ENCODE measurements at regions not wholly inside any gene's neighbourhood (a gene's known extent, or its start where the extent isn't known, plus 50 kb on each side); places are given as distances from the start of the nearest gene placed in this dataset.

GRCh38 chr14:87312894-87313205 is 680.1 kb downstream of the GALC start:
- ChIA-PET CTCF (no interaction called here), POLR2A (no interaction called here)
- ATAC-seq (ENCODE audit: low read depth) (no peak), DNase-seq (no peak)
- no peaks in the 10 kb centered on the region for H3K4me1 Mint-ChIP-seq
- H3K36me3 Mint-ChIP-seq (ENCODE audit: low read depth): no peaks in the 10 kb centered on the region
- intact Hi-C loops (cut with micrococcal nuclease): no loop called here
- no peak overlapping the region for H3K27ac Mint-ChIP-seq
- H3K4me3 Mint-ChIP-seq: no peak overlapping the region
- H3K9me3 Mint-ChIP-seq: peaks cover 5% of the 10 kb centered on the region
- no peaks in the 10 kb centered on the region for H3K27me3 Mint-ChIP-seq
- TF ChIP-seq CTCF (IDR thresholded peaks at IDR 0.05): no peak

- no peak for TF ChIP-seq CTCF (IDR thresholded peaks at IDR 0.05)
- H3K9me3 Mint-ChIP-seq: peaks cover 5% of the 10 kb centered on the region
- H3K27ac Mint-ChIP-seq: no peak overlapping the region
- ChIA-PET POLR2A (no interaction called here), CTCF (no interaction called here)
- intact Hi-C loops (cut with micrococcal nuclease): no loop called here
- no peaks in the 10 kb centered on the region for H3K4me1 Mint-ChIP-seq
- no peaks in the 10 kb centered on the region for H3K36me3 Mint-ChIP-seq (ENCODE audit: low read depth)
- DNase-seq (no peak), ATAC-seq (ENCODE audit: low read depth) (no peak)
- no peaks in the 10 kb centered on the region for H3K27me3 Mint-ChIP-seq
- no peak overlapping the region for H3K4me3 Mint-ChIP-seq
Measured at GRCh38 chr14:87312169-87312893, 680.7 kb downstream of the GALC start.

GRCh38 chr14:87309557-87309956 is 683.4 kb downstream of the GALC start:
- H3K27ac Mint-ChIP-seq: no peak overlapping the region
- ChIA-PET CTCF (no interaction called here), POLR2A (no interaction called here)
- intact Hi-C loops (cut with micrococcal nuclease): no loop called here
- DNase-seq: no peak
- no peak for ATAC-seq (ENCODE audit: low read depth)
- H3K36me3 Mint-ChIP-seq (ENCODE audit: low read depth): no peaks in the 10 kb centered on the region
- no peaks in the 10 kb centered on the region for H3K4me1 Mint-ChIP-seq
- TF ChIP-seq CTCF (IDR thresholded peaks at IDR 0.05): no peak
- H3K27me3 Mint-ChIP-seq: no peaks in the 10 kb centered on the region
- peaks cover 10% of the 10 kb centered on the region for H3K9me3 Mint-ChIP-seq
- no peak overlapping the region for H3K4me3 Mint-ChIP-seq

GRCh38 chr14:87306409-87307168 is 686.4 kb downstream of the GALC start:
- Mint-ChIP-seq H3K4me1 (no peaks in the 10 kb centered on the region), H3K9me3 (peaks cover 10% of the 10 kb centered on the region), H3K4me3 (no peak overlapping the region), H3K36me3 (ENCODE audit: low read depth) (no peaks in the 10 kb centered on the region), H3K27ac (no peak overlapping the region), H3K27me3 (no peaks in the 10 kb centered on the region)
- ChIA-PET CTCF (no interaction called here), POLR2A (no interaction called here)
- intact Hi-C loops (cut with micrococcal nuclease): no loop called here
- DNase-seq (no peak), ATAC-seq (ENCODE audit: low read depth) (no peak)
- TF ChIP-seq CTCF (IDR thresholded peaks at IDR 0.05): no peak

- DNase-seq (no peak), ATAC-seq (ENCODE audit: low read depth) (no peak)
- POLR2A ChIA-PET: no interaction called here
- Mint-ChIP-seq H3K27me3 (no peaks in the 10 kb centered on the region), H3K36me3 (ENCODE audit: low read depth) (no peaks in the 10 kb centered on the region), H3K4me3 (no peak overlapping the region), H3K27ac (no peak overlapping the region), H3K4me1 (no peaks in the 10 kb centered on the region), H3K9me3 (peaks cover 13% of the 10 kb centered on the region)
- no peak for TF ChIP-seq CTCF (IDR thresholded peaks at IDR 0.05)
- intact Hi-C loops (cut with micrococcal nuclease): no loop called here
- CTCF ChIA-PET: no interaction called here
Measured at GRCh38 chr14:87305345-87305744, 687.6 kb downstream of the GALC start.
